ENCODE measurements at regions not wholly inside any gene's neighbourhood (a gene's known extent, or its start where the extent isn't known, plus 50 kb on each side); places are given as distances from the start of the nearest gene placed in this dataset.
A peak's percentile ranks its signal among the peaks of the same experiment; 100 is the strongest.

GRCh38 chr13:34064456-34065205 lies 246.7 kb downstream of the RFC3 start:
- no peak for DNase-seq
- Histone ChIP-seq H3K27me3 (ENCODE audit: insufficient read depth, low read length, poor library complexity, severe bottlenecking) (no peaks in the 10 kb centered on the region), H3K27ac (ENCODE audit: low read depth, low read length) (no peak overlapping the region), H3K4me1 (ENCODE audit: insufficient read depth, low read length) (no peaks in the 10 kb centered on the region), H3K36me3 (ENCODE audit: insufficient read depth, low read length) (no peaks in the 10 kb centered on the region), H3K9me3 (ENCODE audit: low read length) (no peaks in the 10 kb centered on the region), H3K4me3 (ENCODE audit: low read length) (no peak overlapping the region)
- Mint-ChIP-seq H3K9me3 (peaks cover 0 to 3% (median 0%) of the 10 kb centered on the region in 5 donors), H3K27me3 (peaks cover 0 to 5% of the 10 kb centered on the region in 2 donors), H3K27ac (no peak overlapping the region), H3K4me3 (no peak overlapping the region), H3K36me3 (no peaks in the 10 kb centered on the region), H3K4me1 (no peaks in the 10 kb centered on the region)
- ChIA-PET CTCF (no interaction called here), POLR2A (no interaction called here)

DNA sequence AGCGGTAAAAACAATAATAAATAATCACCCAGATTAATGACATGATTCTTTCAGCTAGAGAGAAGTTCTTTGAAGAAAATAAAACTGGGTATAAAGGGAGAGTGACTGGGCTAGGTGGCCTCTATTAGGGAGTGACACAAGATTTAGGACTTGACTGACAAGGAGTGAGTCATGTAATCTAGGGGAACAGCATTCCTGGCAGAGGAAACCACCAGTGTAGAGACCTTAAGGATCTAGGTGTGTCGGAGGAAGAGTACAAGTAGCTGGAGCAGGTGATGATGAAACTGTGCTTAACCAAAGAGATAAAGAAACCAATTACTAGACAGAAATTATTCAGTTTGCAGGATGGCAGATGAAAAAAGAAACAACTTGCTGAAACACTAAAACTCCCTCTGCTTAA lies 248.0 kb downstream of the RFC3 start:
- POLR2A ChIA-PET = no interaction called here
- Mint-ChIP-seq H3K9me3 (peaks cover 0 to 1% (median 0%) of the 10 kb centered on the region in 5 donors), H3K27ac (no peak overlapping the region), H3K4me1 (no peaks in the 10 kb centered on the region), H3K4me3 (no peak overlapping the region), H3K27me3 (peaks cover 0 to 5% of the 10 kb centered on the region in 2 donors), H3K36me3 (no peaks in the 10 kb centered on the region)
- Histone ChIP-seq H3K9me3 (ENCODE audit: low read length) (no peaks in the 10 kb centered on the region), H3K36me3 (ENCODE audit: insufficient read depth, low read length) (no peaks in the 10 kb centered on the region), H3K27me3 (ENCODE audit: insufficient read depth, low read length, poor library complexity, severe bottlenecking) (no peaks in the 10 kb centered on the region), H3K27ac (ENCODE audit: low read depth, low read length) (no peak overlapping the region), H3K4me3 (ENCODE audit: low read length) (no peak overlapping the region), H3K4me1 (ENCODE audit: insufficient read depth, low read length) (no peaks in the 10 kb centered on the region)
- DNase-seq = no peak
- CTCF ChIA-PET = no interaction called here

DNA sequence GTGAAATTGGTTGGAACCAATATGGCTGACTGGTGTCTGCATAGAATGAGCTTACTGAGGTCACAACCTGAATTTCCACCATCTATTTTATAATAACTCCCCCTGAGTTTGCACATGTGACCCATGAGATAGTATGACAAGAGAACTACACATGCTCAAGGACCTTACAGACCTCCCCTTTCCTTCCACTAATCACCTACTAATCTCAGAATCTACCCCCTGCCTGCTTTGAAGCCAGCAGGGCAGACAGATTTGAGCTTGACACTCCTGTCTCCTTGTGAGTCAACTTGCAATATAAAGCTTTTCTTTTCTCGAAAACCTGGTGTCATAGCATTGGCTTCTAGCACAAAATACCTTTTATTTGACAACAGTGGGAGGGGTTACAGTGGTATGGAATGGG lies 248.4 kb downstream of the RFC3 start:
- no peaks in the 10 kb centered on the region for H3K36me3 Mint-ChIP-seq
- H3K27me3 ChIP-seq (ENCODE audit: insufficient read depth, low read length, poor library complexity, severe bottlenecking) = no peaks in the 10 kb centered on the region
- H3K4me3 Mint-ChIP-seq = no peak overlapping the region
- H3K36me3 ChIP-seq (ENCODE audit: insufficient read depth, low read length) = no peaks in the 10 kb centered on the region
- H3K4me1 Mint-ChIP-seq = no peaks in the 10 kb centered on the region
- H3K27me3 Mint-ChIP-seq = peaks cover 0 to 5% of the 10 kb centered on the region in 2 donors
- H3K9me3 ChIP-seq (ENCODE audit: low read length) = no peaks in the 10 kb centered on the region
- no peak overlapping the region for H3K4me3 ChIP-seq (ENCODE audit: low read length)
- no peaks in the 10 kb centered on the region for H3K4me1 ChIP-seq (ENCODE audit: insufficient read depth, low read length)
- peaks cover 0 to 5% (median 0%) of the 10 kb centered on the region in 5 donors for H3K9me3 Mint-ChIP-seq
- H3K27ac Mint-ChIP-seq = no peak overlapping the region
- CTCF ChIA-PET = no interaction called here
- DNase-seq = no peak
- no peak overlapping the region for H3K27ac ChIP-seq (ENCODE audit: low read depth, low read length)
- POLR2A ChIA-PET = no interaction called here

DNA sequence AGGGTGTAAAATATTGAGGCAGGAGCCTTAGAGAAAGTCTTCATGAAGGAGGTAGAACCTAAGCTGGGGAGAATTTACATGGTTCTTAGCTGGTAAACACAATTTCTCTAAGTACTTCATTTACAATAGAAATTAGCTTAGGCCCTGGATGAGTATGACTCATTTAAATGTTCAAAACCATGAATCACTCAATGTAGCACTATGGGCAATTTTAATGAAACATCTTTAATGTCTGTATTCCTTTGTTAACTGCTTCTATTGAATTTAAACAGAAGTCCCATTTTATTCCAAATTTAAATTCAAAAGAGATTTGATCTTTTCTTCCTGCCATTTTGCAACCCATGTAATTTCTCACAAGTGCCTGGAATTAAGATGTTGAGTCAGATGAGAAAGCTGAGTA lies 252.1 kb downstream of the RFC3 start:
- ChIA-PET POLR2A (no interaction called here), CTCF (no interaction called here)
- Mint-ChIP-seq H3K9me3 (peaks cover 0 to 13% (median 6%) of the 10 kb centered on the region in 5 donors), H3K4me3 (no peak overlapping the region), H3K27ac (no peak overlapping the region), H3K4me1 (no peaks in the 10 kb centered on the region), H3K36me3 (no peaks in the 10 kb centered on the region), H3K27me3 (peaks cover 0 to 2% of the 10 kb centered on the region in 2 donors)
- no peak for DNase-seq
- Histone ChIP-seq H3K4me1 (ENCODE audit: insufficient read depth, low read length) (no peaks in the 10 kb centered on the region), H3K9me3 (ENCODE audit: low read length) (no peaks in the 10 kb centered on the region), H3K36me3 (ENCODE audit: insufficient read depth, low read length) (no peaks in the 10 kb centered on the region), H3K27ac (ENCODE audit: low read depth, low read length) (no peak overlapping the region), H3K27me3 (ENCODE audit: insufficient read depth, low read length, poor library complexity, severe bottlenecking) (no peaks in the 10 kb centered on the region), H3K4me3 (ENCODE audit: low read length) (no peak overlapping the region)

DNA sequence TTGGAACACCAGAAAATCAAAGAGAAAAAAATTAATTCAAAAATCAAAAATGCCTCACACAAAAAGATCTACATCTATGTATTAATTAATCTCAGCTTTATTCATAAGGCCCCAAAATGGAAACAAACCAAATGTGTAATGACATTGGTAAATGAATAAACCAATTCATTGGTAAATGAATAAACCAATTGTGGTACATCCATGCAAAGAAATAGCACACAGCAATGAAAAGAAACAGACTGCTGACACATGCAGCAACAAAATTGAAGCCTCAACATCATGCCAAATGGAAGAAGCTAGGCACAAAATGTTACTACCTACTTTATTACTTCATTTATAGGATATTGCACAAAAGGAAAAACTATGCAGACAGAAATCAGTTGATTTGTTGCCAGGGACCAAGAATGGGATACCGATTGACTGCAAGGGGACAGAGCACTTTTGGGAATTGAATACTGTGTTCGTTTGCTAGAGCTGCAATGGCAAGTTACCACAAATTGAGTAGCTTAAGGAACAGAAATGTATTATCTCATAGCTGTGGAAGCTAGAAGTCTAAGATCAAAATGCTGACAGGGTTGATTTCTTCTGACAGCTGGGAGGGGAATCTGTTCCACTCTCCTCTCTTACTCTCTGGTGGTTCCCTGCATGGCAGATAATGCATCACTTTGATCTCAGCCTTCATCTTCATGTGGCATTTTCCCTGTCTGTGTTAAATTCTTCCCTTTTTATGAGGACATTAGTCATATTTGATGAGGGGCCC lies 252.8 kb downstream of the RFC3 start:
- H3K4me3 ChIP-seq (ENCODE audit: low read length) = no peak overlapping the region
- CTCF ChIA-PET = no interaction called here

DNA sequence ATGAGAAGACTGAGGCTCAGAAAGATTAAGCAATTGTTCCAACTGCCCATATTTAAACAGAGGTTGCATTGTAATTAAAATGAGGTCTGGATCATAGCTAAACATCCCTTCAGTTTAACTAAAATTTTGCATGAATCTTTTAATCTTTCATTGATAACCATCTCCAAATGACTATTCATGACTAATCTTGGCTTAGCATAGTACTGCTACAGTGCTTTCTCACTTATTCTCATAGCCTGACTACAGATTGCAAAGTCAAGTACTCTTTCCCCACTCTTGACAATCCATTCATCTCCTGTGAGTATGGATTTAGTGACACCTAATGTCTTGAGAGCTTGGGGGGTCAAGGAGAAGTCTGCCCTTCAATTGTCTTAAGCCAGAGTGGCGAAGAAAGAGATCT lies 258.4 kb downstream of the RFC3 start:
- H3K36me3 ChIP-seq (ENCODE audit: insufficient read depth, low read length) = no peaks in the 10 kb centered on the region
- POLR2A ChIA-PET = no interaction called here

More for the DNA sequence above, 252.8 kb downstream of the RFC3 start:
- Histone ChIP-seq H3K27ac (ENCODE audit: low read depth, low read length) (no peak overlapping the region), H3K27me3 (ENCODE audit: insufficient read depth, low read length, poor library complexity, severe bottlenecking) (no peaks in the 10 kb centered on the region), H3K4me1 (ENCODE audit: insufficient read depth, low read length) (no peaks in the 10 kb centered on the region), H3K36me3 (ENCODE audit: insufficient read depth, low read length) (no peaks in the 10 kb centered on the region), H3K9me3 (ENCODE audit: low read length) (no peaks in the 10 kb centered on the region)
- Mint-ChIP-seq H3K27ac (no peak overlapping the region), H3K9me3 (peaks cover 0 to 13% (median 6%) of the 10 kb centered on the region in 5 donors), H3K4me1 (no peaks in the 10 kb centered on the region), H3K27me3 (peaks cover 0 to 2% of the 10 kb centered on the region in 2 donors), H3K36me3 (no peaks in the 10 kb centered on the region), H3K4me3 (no peak overlapping the region)
- POLR2A ChIA-PET = no interaction called here
- no peak for DNase-seq

GRCh38 chr13:34076943-34077703 lies 259.2 kb downstream of the RFC3 start:
- Mint-ChIP-seq H3K4me1 (no peaks in the 10 kb centered on the region), H3K27ac (peak overlapping the region in 1 of 8 donors; percentile 8), H3K36me3 (no peaks in the 10 kb centered on the region), H3K27me3 (peaks cover 0 to 2% of the 10 kb centered on the region in 2 donors), H3K9me3 (peaks cover 0 to 8% (median 6%) of the 10 kb centered on the region in 5 donors), H3K4me3 (no peak overlapping the region)
- Histone ChIP-seq H3K4me1 (ENCODE audit: insufficient read depth, low read length) (no peaks in the 10 kb centered on the region), H3K27ac (ENCODE audit: low read depth, low read length) (no peak overlapping the region), H3K4me3 (ENCODE audit: low read length) (no peak overlapping the region), H3K27me3 (ENCODE audit: insufficient read depth, low read length, poor library complexity, severe bottlenecking) (no peaks in the 10 kb centered on the region), H3K36me3 (ENCODE audit: insufficient read depth, low read length) (no peaks in the 10 kb centered on the region), H3K9me3 (ENCODE audit: low read length) (no peaks in the 10 kb centered on the region)
- CTCF ChIA-PET = no interaction called here
- DNase-seq = no peak
- POLR2A ChIA-PET = no interaction called here

More for the DNA sequence above, 258.4 kb downstream of the RFC3 start:
- peaks cover 0 to 2% of the 10 kb centered on the region in 2 donors for H3K27me3 Mint-ChIP-seq
- DNase-seq = no peak
- no peaks in the 10 kb centered on the region for H3K4me1 Mint-ChIP-seq
- Histone ChIP-seq H3K27me3 (ENCODE audit: insufficient read depth, low read length, poor library complexity, severe bottlenecking) (no peaks in the 10 kb centered on the region), H3K27ac (ENCODE audit: low read depth, low read length) (no peak overlapping the region), H3K4me1 (ENCODE audit: insufficient read depth, low read length) (no peaks in the 10 kb centered on the region), H3K4me3 (ENCODE audit: low read length) (no peak overlapping the region), H3K9me3 (ENCODE audit: low read length) (no peaks in the 10 kb centered on the region)
- no peak overlapping the region for H3K27ac Mint-ChIP-seq
- peaks cover 0 to 8% (median 6%) of the 10 kb centered on the region in 5 donors for H3K9me3 Mint-ChIP-seq
- H3K36me3 Mint-ChIP-seq = no peaks in the 10 kb centered on the region
- CTCF ChIA-PET = no interaction called here
- no peak overlapping the region for H3K4me3 Mint-ChIP-seq

Data from CD8-positive, alpha-beta memory T cell (primary cell).